Epidermal melanocyte (primary cell): ENCODE measurements at regions not wholly inside any gene's neighbourhood (a gene's known extent, or its start where the extent isn't known, plus 50 kb on each side); places are given as distances from the start of the nearest gene placed in this dataset.

Experiments
- DNase-seq: peaks from one replicate; pipeline ENCODE4 v3.0.0; 2011; ENCODE audit warnings: low spot score; ENCODE audit not compliant: insufficient read length

DNA sequence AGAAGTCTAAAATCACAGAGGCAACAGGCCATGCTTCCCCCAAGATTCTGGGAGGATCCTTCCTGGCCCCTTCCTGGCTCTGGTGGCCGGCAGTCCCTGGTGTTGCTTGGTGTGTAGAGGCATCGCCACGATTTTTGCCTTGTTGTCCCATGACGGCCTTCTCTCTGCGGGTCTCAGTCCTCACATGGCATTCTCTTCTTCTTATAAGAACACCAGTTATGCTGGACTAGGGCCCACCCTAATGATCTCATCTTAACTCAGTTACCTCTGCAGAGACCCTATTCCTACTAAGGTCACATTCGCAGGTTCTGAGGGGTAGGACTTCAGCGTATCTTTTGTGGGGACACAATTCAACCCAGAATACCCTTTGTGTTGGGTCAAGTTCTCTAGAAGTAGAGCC lies 168.0 kb downstream of the LINC00237 start:
- no peak for DNase-seq

DNA sequence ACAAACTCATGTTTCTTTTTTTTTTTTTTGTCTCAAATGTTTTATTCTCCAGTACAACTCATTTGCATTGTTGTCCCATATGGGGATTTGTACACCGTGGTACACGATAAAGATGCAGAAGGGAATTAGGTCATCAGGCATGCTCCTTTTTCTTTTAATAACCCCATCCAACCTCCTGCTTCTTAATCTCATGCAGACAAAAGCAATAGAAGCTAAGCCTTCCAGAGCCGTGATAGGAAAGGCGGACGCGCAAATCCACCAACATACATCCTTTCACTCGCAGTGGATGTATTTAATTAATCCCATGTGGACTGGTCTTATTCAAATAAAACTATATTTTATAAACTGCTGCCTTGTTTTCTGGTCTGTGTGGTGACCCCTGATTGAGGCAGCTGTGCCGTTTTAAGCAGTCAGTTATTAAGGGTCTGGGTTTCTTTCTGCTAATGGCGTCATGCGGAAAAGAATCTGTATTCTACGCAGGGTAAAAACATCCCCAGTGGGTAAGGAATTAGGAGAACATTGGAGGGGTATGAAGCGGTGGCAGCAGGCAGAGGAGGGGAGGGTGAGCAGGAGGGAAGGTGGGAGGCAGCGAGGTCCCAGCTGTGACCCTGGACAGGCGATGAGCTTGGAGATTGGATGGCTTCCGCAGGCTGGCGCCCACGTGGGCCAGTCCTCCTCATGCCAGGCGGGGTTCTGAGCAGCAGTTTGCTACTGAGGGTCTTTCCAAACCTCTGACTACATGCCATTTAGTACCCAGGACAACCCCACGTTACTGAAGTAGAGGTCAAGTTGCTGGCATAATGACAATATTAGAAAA lies 172.8 kb downstream of the LINC00237 start:
- DNase-seq, result no peak

DNA sequence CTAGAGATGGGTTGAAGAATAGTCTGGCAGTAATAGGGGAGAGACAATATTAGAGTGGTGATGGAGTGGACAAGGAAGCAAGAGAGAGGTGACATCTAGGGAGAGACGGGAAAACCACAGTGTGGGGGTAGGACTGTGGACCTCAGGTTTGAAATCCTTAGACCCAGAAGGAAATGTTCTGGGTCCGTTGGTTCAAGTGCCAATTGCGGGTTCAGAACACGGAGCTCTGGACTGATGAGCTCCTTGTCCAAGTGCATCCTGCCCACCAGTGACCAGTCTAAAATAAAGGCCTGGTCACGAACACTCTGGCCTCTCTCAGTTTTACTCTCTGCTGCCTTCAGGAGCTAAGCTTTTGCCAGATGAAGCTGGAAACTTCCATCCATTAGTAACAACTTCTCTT lies 174.0 kb downstream of the LINC00237 start:
- DNase-seq, result no peak

DNA sequence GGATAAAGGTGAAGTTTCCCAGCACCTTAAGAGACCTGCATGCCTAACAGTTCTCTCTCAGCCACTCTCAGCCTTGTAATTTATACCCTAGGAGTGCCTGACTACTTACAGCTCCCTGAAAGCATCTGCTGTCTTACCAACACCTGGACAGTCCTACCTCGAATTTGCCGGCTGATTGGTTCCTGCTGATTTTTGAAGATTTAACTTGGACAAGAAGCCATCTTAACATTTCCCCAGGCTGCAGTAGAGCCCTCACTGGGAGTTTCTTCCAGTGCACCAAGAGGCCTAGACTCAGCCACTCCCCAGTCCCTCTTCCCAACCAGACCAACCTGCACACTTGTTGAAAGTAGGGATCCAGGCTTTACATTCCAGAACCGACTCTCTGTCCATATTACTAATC lies 174.5 kb downstream of the LINC00237 start:
- no peak for DNase-seq

DNA sequence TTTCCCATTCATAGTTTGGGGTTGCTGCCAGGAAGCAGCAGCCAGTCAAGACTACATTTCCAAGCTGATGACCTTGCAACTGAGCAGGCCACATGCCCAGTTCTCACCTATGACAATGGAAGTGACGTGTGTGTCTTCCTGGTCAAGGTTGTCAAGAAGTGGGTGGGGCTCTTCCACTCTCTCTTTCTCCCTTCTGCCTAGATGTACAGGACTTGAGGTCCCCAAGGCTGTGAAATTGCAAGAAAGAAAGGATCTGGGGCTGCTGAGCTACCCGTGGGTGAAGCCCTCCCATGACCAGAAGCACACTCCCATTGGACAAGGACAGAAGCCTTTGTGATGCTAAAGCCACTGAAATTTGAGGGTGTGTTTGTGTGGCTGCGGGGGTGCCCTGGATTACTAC lies 175.1 kb downstream of the LINC00237 start:
- no peak for DNase-seq

DNA sequence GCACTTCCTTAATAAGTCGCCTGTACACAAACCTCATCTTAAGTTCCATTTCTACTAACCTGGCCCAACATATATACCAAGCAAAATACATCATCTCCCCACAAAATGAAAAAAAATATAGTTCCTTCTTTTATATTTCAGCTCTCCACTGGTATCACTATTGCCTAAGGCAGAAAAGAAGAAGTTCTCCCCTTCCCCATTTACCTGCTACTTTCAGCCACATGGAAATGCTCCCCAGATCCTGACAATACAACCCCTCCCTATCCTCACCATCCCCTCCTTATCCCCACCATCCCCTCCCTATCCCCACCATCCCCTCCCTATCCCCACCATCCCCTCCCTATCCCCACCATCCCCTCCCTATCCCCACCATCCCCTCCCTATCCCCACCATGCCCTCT lies 175.7 kb downstream of the LINC00237 start:
- no peak for DNase-seq

DNA sequence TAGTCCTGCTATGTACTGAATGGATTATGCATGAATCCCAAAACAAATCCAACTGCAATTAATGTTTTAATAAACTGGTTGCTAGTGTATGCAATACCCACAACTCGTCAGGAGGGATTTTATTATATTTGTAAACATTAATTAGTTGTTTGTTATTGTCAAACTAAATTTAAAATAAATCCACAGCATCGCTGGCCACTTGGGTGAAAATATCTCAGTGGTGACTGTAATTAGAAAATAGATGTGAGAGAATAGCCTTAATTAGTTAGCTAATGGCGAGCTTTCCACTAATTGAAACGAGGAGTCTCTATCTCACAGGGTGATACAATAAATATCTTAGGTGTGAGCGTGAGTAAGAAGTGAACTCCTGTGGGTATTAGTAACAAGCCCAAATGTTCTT lies 176.8 kb downstream of the LINC00237 start:
- no peak for DNase-seq

DNA sequence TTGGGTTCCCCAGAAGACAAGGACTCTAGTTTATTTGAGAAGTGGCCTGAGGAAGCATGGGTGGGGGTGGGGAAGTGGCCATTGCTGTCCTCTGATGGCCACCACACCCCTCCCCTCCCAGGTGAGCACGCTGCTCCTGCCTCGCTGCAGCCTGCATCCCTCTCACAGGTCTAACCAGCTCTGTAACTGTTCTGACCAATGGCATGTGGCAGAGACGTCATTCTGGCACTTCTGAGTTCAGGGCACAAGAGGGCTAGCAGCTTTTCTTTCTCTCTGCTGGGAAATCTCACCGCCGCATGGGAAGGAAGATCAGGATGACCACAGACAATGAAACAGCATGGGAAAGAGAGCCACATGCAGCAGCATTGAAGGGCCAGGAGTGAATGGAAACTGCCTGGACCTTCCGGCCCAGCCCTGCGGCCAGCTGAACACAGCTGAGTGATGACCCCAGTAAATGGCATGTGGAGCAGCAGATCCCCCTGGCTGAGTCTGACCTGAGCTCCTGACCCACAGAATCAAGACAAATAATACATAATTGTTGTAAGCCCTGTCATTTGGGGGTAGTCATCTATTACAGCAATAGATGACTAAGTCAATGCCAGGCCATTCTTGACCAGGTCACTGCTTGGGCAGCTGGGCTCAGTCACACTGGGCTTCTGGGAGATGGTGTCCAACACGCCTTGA lies 179.8 kb downstream of the LINC00237 start:
- DNase-seq, result no peak

DNA sequence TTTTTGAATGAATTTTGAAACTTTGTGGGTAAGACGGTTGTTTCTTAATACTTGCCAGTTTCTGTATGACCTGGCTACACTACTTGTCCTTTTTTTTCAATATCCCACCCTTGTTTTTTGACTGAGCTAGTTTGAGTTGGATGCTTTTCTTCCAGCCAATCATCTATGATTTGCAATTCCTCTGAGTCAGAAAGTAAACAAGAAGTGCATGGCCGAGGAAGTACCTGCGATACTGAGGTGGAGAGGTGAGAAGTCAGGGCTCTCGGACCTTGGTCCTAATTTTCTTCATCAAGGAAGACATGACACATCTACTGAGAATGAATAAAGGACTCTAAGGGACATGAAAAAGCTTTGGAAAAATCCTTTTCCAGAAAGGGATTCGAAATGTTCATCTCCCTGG lies 185.7 kb downstream of the LINC00237 start:
- DNase-seq, result no peak

DNA sequence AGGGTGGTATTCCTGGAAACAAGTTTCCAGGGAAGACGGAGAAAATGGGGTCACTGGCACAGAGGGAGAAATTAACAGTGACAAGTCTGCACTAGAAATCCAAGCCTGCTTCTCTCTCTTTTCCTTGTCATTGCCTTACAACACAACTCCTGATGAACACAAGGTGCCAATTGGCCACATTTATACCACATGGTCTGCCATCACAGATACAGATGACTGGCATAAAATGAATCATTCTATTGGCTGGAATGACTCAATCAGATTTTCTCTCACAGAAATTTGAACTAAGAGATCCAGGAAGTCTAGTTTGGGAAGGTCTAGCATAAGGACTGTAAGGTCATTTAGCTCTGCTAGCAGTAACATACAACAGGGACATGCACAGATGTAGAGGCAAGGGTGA lies 190.3 kb downstream of the LINC00237 start:
- DNase-seq, result no peak

DNA sequence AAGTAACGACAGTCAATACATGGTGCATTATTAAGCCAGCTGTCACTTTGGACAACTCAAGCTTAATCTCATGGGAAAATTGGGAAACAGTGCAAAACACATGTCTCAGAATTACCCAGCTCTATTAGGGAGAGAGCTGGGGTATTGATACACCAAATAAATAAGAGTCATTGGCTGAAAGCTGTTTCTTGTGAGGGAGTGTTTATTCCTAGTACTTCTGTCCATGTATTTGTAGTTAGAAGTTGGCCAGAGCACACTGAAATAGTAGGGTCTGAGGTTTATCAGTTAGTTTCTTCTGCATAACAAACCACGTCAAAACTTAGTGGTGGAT lies 192.0 kb upstream of the RALGAPA2 start:
- no peak for DNase-seq

DNA sequence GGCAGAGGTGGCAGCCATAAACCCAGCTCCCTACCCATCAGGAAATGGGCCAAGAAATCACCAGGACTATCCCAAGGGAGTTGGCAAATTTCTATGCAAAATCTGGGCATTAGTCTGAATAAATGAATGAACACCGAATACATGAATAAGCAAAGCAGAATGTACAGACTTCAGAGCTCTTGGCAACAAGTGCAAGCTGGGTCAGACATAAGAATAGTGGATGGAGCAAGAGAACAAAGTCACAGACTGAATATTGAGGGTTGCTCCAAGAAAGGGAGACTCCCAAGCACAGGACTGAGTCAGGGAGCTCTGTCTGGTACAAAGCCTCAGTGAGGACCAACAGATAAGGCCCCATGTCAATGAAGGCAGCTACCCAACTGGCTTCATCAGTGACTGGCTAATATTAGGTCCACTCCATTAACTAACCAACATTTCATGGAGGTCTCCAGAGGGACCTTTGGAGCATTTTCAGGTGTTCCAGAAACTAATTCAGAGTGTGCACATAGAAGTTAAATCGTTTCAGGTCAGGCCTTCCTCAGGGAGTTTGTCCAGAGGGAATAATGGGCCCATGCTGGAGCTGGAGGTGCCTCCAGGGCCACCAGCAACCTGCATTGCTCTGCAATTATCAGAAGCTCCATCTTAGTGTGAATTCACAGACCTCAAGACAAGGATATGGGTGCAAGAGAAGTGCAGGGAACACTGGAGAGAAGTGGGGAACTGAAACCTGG lies 191.5 kb upstream of the RALGAPA2 start:
- no peak for DNase-seq

DNA sequence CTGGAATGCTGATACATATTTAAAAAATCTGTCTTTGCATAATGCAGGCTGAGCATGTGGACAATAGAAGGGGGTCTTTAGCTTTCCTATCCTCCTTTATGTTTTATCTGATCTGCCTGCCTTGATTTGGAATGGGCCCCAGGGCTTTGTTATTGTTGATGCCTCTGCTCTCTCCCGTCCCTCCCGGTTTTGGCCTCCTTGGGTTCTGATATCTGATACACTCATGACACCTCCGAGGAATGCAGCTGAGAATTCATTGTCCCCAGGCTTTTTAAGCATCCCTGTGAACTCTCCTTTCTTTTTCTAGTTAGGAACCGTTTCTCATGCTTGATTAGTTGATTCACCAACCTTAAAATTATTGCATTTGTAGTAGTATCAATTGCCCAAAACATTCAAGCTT lies 185.5 kb upstream of the RALGAPA2 start:
- no peak for DNase-seq

DNA sequence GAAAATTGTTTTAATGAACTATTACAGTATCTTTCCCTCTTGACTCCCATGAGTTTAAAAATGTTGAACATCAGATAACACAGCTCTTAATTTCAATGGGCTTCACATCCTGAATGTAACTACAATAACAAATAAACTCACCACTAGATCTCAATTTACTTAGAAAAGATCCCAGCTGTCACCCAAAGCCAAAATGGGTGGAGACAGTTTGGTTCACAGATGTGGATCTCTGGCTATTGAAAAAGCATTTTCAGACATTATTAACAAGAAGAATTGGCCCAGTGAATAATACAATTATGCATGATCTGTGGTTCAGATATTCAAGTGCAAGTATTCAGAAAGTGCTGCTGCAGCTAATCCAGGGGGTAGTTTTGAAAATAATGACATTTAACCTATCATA lies 184.7 kb upstream of the RALGAPA2 start:
- no peak for DNase-seq

DNA sequence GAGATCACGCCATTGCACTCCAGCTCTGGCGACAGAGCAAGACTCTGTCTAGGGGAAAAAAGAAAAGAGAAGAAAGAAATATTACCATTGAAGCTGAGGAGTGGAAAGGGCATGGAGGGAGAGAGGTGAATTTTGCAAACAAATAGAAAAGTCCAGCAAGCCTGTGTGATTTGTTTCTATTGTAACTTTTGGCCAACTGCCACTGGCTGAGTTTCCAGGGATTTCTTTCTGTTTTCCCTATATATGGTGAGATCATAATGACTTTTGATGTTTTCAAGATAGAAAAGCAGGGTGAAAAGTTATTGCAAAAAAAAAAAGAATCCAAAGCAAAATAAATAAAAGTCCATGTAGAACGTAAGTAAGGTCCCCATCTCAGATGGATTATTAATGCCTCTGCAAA lies 184.2 kb upstream of the RALGAPA2 start:
- no peak for DNase-seq

DNA sequence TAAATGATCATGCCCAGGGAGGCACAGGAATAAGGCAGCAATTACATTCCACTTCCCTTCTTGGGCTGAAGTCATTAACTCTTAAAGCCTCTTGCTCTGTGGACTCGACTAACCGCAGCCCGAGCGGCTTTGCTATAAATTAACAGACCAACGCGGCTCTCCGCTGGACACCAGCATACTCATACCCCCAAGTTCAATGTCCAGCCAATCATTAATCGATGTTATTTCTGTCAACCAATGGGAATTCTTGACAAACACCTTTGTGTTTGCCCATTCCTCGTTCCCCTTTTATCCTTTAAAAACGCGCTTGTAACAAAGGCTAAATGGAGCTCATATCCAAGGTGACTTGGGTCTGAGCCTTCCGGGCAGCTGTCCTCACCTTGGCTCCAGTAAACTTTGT lies 183.1 kb upstream of the RALGAPA2 start:
- no peak for DNase-seq

DNA sequence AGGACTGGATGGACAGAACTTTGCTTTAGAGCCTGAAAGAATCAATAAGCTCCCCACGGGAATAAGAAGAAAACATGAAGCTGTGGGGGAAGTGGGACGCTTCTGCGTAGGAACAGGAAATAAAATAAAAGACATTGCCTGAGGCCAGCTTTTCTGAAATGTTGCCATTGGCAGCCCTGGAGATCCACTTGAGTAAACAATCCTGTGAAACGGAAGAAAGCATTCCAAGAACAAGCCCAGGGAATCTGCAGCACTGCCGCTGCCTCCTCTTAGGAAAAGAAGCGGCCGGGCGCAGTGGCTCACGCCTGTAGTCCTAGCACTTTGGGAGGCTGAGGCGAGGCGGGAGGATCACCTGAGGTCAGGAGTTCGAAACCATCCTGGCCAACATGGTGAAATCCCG lies 182.3 kb upstream of the RALGAPA2 start:
- no peak for DNase-seq

DNA sequence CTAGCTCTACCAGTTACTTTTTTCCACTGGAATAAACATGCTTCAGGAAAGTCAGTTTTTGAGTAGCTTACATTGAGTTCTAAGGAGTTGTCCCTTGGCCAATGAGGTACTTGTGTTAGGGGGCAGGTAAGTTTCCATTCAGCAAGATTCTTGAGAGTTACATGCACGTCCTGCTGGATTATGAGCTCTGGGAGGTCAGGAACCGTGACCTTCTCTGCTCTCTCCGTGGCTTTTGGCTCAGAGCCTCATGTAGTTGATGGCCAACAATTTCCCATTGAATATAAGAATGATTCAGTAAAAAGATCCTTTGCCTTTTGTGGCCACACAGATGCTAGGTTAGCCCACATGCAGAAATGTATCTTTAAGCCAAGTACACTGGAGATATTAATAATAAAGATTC lies 181.8 kb upstream of the RALGAPA2 start:
- no peak for DNase-seq

DNA sequence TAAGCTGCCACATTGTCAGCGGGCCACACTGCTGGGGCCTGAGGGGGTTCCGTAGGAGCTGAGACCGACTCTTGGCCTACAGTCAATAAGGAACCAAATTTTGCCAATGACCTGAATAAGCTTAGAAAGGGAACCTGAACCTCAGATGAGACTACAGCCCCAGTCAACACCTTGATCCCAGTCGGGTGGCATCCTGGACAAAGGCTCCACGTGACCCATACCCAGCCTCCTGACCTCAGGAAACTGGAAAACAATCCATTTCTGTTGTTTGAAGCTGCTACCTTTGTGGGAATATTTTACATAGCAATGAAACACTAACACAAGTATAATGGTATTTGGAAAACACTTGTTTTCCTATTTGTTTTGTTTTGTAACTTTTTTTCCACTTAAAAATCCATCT lies 179.9 kb upstream of the RALGAPA2 start:
- no peak for DNase-seq

DNA sequence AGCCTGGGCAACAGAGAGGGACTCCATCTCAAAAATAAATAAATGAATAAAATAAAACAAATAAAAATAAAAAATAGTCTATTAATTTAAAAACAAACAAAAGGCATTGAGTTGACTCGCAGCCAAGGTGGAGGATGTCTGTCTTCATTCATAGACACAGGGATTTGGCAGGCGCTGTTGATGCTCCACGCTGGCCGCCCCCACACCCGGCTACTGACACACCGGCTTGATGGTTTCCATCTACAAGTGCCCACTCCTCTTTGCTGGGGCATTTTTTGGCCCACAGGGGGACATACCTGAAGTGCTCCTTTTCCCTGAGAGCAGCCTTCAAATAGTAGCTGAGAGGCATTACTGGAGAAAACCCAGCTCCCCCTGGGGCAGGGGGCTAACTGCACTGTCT lies 178.3 kb upstream of the RALGAPA2 start:
- no peak for DNase-seq

DNA sequence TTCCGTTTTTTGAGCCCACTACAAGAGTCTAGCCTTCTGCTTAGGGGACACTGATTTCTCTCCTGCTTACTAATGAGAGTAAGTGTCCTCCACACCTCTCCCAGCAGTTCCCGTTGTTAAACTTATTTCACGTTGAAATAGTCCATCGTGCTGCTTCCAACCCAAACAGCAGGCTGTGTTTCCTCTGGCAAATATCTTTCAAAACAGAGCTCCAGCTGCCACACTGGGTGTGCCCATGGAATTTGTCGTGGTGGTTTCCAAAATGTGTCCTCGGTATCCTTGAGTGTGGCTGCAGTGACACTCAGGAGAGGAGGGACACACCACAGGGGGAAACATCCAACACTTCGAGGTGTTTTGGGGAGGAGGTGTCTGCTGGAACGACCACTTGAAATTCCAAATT lies 176.5 kb upstream of the RALGAPA2 start:
- DNase-seq, result no peak

DNA sequence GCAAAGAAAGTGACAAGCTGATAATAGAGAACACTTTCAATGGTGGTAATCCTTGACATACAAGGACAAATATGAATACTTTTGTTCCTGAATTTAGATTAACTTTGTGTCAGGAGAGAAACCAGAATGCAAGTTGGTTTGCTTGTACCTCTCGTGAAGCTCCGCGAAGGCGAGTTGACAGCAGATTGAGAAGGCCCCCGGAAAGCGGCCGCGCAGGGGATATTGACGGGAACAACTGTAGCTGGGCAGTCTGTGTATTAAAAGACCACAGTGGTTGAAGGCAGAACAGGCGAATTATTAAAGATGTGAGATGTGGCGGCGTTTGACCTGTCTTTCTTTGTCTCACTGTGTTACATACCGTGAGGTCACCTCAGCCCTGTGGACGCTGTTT lies 175.8 kb upstream of the RALGAPA2 start:
- no peak for DNase-seq
